DND-41 (cell line): ENCODE measurements at regions not wholly inside any gene's neighbourhood (a gene's known extent, or its start where the extent isn't known, plus 50 kb on each side); places are given as distances from the start of the nearest gene placed in this dataset.

ENCODE experiments used
- EZH2 ChIP-seq: IDR thresholded peaks from 3 replicates; pipeline ENCODE4 v1.6.1; 2012; ENCODE audit warnings: borderline replicate concordance, low read depth, mild to moderate bottlenecking, moderate library complexity, low read length, inconsistent platforms; ENCODE audit not compliant: severe bottlenecking
- TF ChIP-seq, protein P1 (sequence below): IDR thresholded peaks from 2 replicates; pipeline ENCODE4 v1.5.1; 2012; ENCODE audit warnings: borderline replicate concordance, low read length, moderate library complexity, mild to moderate bottlenecking; ENCODE audit not compliant: poor library complexity, severe bottlenecking; ENCODE audit errors: extremely low read depth

DNA sequence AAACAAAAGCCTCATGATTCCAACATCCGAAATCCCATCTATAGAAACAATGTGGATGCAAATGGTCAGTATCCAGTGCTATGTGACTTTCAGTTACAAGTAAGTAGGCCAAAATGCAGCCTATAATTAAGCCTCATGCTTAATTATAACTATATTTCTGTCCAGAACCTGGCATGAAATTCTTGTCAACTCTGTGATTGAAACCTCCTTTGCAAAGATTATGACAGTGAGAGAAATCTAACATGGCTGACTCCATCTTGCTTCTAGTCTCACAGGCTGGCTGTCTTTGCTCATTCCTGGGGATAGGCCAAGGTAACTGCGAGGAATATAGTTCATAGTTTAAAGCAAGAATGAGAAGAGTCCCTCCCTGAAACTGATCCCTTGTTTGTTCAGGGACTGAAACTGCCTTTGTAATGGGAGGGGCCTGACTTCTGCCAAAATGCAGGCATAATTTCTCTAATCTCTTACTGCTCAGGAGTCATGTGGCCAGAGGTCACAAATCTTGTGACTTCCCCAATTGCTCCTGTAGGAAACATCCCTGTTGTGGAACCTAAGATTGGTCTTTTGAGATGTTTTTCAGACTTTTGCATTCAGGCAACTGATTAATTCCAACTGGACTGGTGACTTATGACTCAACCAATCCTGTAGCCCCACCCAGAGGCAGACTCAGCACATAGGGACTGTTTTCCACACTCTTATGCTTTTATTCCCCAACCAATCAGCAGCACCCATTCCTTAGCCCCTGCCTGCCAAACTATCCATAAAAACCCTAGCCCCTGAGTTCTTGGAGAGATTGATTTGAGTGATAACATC lies 84.5 kb upstream of the TLK1 start:
- TF ChIP-seq, protein P1, sequence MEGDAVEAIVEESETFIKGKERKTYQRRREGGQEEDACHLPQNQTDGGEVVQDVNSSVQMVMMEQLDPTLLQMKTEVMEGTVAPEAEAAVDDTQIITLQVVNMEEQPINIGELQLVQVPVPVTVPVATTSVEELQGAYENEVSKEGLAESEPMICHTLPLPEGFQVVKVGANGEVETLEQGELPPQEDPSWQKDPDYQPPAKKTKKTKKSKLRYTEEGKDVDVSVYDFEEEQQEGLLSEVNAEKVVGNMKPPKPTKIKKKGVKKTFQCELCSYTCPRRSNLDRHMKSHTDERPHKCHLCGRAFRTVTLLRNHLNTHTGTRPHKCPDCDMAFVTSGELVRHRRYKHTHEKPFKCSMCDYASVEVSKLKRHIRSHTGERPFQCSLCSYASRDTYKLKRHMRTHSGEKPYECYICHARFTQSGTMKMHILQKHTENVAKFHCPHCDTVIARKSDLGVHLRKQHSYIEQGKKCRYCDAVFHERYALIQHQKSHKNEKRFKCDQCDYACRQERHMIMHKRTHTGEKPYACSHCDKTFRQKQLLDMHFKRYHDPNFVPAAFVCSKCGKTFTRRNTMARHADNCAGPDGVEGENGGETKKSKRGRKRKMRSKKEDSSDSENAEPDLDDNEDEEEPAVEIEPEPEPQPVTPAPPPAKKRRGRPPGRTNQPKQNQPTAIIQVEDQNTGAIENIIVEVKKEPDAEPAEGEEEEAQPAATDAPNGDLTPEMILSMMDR: peak; percentile 11
- no peak for TF ChIP-seq EZH2
